ENCODE measurements at regions not wholly inside any gene's neighbourhood (a gene's known extent, or its start where the extent isn't known, plus 50 kb on each side); places are given as distances from the start of the nearest gene placed in this dataset.

GRCh38 chr6:71383476-71383875, 94.9 kb downstream of the OGFRL1 start:
- Histone ChIP-seq H3K36me3 (ENCODE audit: control insufficient read depth in 3 of 3, insufficient read depth in 2 of 3, low read depth in 1 of 3, low read length in 3 of 3) (peaks cover 0 to 4% (median 0%) of the 10 kb centered on the region in 3 donors), H3K9me3 (ENCODE audit: control insufficient read depth in 2 of 2, insufficient read depth in 1 of 2, low read depth in 1 of 2, low read length in 1 of 2) (no peaks in the 10 kb centered on the region), H3K27me3 (ENCODE audit: control insufficient read depth in 3 of 3, insufficient read depth in 3 of 3, low read length in 3 of 3) (no peaks in the 10 kb centered on the region), H3K27ac (ENCODE audit: low read depth in 1 of 3, low read length in 2 of 3) (peak overlapping the region in 1 of 3 donors; percentile 27), H3K4me3 (ENCODE audit: low read depth in 1 of 3, low read length in 3 of 3) (no peak overlapping the region), H3K4me1 (ENCODE audit: control insufficient read depth in 3 of 3, insufficient read depth in 2 of 3, low read depth in 1 of 3, low read length in 2 of 3) (peaks cover 0 to 12% (median 0%) of the 10 kb centered on the region in 3 donors)
- DNase-seq (no peak), FAIRE-seq (no peak)
- 71 to 78% (median 78%) methylated on average over 4 of the region's 4 CpGs for WGBS, 3 donors

- Histone ChIP-seq H3K36me3 (ENCODE audit: control insufficient read depth in 3 of 3, insufficient read depth in 2 of 3, low read depth in 1 of 3, low read length in 3 of 3) (peaks cover 0 to 4% (median 0%) of the 10 kb centered on the region in 3 donors), H3K27ac (ENCODE audit: low read depth in 1 of 3, low read length in 2 of 3) (no peak overlapping the region), H3K4me1 (ENCODE audit: control insufficient read depth in 3 of 3, insufficient read depth in 2 of 3, low read depth in 1 of 3, low read length in 2 of 3) (peaks cover 0 to 15% (median 0%) of the 10 kb centered on the region in 3 donors), H3K4me3 (ENCODE audit: low read depth in 1 of 3, low read length in 3 of 3) (no peak overlapping the region), H3K27me3 (ENCODE audit: control insufficient read depth in 3 of 3, insufficient read depth in 3 of 3, low read length in 3 of 3) (no peaks in the 10 kb centered on the region), H3K9me3 (ENCODE audit: control insufficient read depth in 2 of 2, insufficient read depth in 1 of 2, low read depth in 1 of 2, low read length in 1 of 2) (no peaks in the 10 kb centered on the region)
- FAIRE-seq: no peak
- peak in 1 of 2 donors; percentile 56 for DNase-seq
- WGBS, 3 donors: 38 to 45% (median 39%) methylated on average over 5 of the region's 5 CpGs
These were observed 95.4 kb downstream of the OGFRL1 start for GRCh38 chr6:71383901-71384489.

- H3K4me3 ChIP-seq (ENCODE audit: low read depth in 1 of 3, low read length in 3 of 3): no peak overlapping the region
- DNase-seq (peak in 1 of 2 donors; percentile 52), FAIRE-seq (no peak)
- WGBS, 3 donors: 11 to 61% (median 53%) methylated on average over 1 of the region's 1 CpG
- H3K27ac ChIP-seq (ENCODE audit: low read depth in 1 of 3, low read length in 2 of 3): peak overlapping the region in 1 of 3 donors; percentile 47
- no peaks in the 10 kb centered on the region for H3K9me3 ChIP-seq (ENCODE audit: control insufficient read depth in 2 of 2, insufficient read depth in 1 of 2, low read depth in 1 of 2, low read length in 1 of 2)
- H3K36me3 ChIP-seq (ENCODE audit: control insufficient read depth in 3 of 3, insufficient read depth in 2 of 3, low read depth in 1 of 3, low read length in 3 of 3): peaks cover 0 to 4% (median 0%) of the 10 kb centered on the region in 3 donors
- H3K27me3 ChIP-seq (ENCODE audit: control insufficient read depth in 3 of 3, insufficient read depth in 3 of 3, low read length in 3 of 3): no peaks in the 10 kb centered on the region
- peaks cover 0 to 21% (median 0%) of the 10 kb centered on the region in 3 donors for H3K4me1 ChIP-seq (ENCODE audit: control insufficient read depth in 3 of 3, insufficient read depth in 2 of 3, low read depth in 1 of 3, low read length in 2 of 3)
These were observed 96.7 kb downstream of the OGFRL1 start for GRCh38 chr6:71385111-71385822.

GRCh38 chr6:71386215-71386614, 97.6 kb downstream of the OGFRL1 start:
- Histone ChIP-seq H3K27ac (ENCODE audit: low read depth in 1 of 3, low read length in 2 of 3) (no peak overlapping the region), H3K4me1 (ENCODE audit: control insufficient read depth in 3 of 3, insufficient read depth in 2 of 3, low read depth in 1 of 3, low read length in 2 of 3) (peaks cover 0 to 21% (median 0%) of the 10 kb centered on the region in 3 donors)
- peak; percentile 39 for FAIRE-seq

GRCh38 chr6:71387179-71387578, 98.6 kb downstream of the OGFRL1 start:
- peaks cover 0 to 21% (median 0%) of the 10 kb centered on the region in 3 donors for H3K4me1 ChIP-seq (ENCODE audit: control insufficient read depth in 3 of 3, insufficient read depth in 2 of 3, low read depth in 1 of 3, low read length in 2 of 3)
- peaks cover 0 to 4% (median 0%) of the 10 kb centered on the region in 3 donors for H3K36me3 ChIP-seq (ENCODE audit: control insufficient read depth in 3 of 3, insufficient read depth in 2 of 3, low read depth in 1 of 3, low read length in 3 of 3)
- H3K4me3 ChIP-seq (ENCODE audit: low read depth in 1 of 3, low read length in 3 of 3): no peak overlapping the region
- FAIRE-seq (no peak), DNase-seq (no peak)
- H3K27me3 ChIP-seq (ENCODE audit: control insufficient read depth in 3 of 3, insufficient read depth in 3 of 3, low read length in 3 of 3): no peaks in the 10 kb centered on the region
- H3K27ac ChIP-seq (ENCODE audit: low read depth in 1 of 3, low read length in 2 of 3): no peak overlapping the region
- no peaks in the 10 kb centered on the region for H3K9me3 ChIP-seq (ENCODE audit: control insufficient read depth in 2 of 2, insufficient read depth in 1 of 2, low read depth in 1 of 2, low read length in 1 of 2)

More at GRCh38 chr6:71386215-71386614, 97.6 kb downstream of the OGFRL1 start:
- no peaks in the 10 kb centered on the region for H3K27me3 ChIP-seq (ENCODE audit: control insufficient read depth in 3 of 3, insufficient read depth in 3 of 3, low read length in 3 of 3)
- 56 to 74% (median 58%) methylated on average over 4 of the region's 4 CpGs for WGBS, 3 donors
- DNase-seq: no peak
- H3K4me3 ChIP-seq (ENCODE audit: low read depth in 1 of 3, low read length in 3 of 3): no peak overlapping the region
- no peaks in the 10 kb centered on the region for H3K9me3 ChIP-seq (ENCODE audit: control insufficient read depth in 2 of 2, insufficient read depth in 1 of 2, low read depth in 1 of 2, low read length in 1 of 2)
- peaks cover 0 to 4% (median 0%) of the 10 kb centered on the region in 3 donors for H3K36me3 ChIP-seq (ENCODE audit: control insufficient read depth in 3 of 3, insufficient read depth in 2 of 3, low read depth in 1 of 3, low read length in 3 of 3)

GRCh38 chr6:71388068-71388744, 99.6 kb downstream of the OGFRL1 start:
- WGBS, 3 donors: 81 to 93% (median 84%) methylated on average over 1 of the region's 1 CpG
- peak overlapping the region in 1 of 3 donors; percentile 57 for H3K27ac ChIP-seq (ENCODE audit: low read depth in 1 of 3, low read length in 2 of 3)

GRCh38 chr6:71388856-71389527, 100.4 kb downstream of the OGFRL1 start:
- Histone ChIP-seq H3K4me1 (ENCODE audit: control insufficient read depth in 3 of 3, insufficient read depth in 2 of 3, low read depth in 1 of 3, low read length in 2 of 3) (peaks cover 0 to 20% (median 3%) of the 10 kb centered on the region in 3 donors), H3K27ac (ENCODE audit: low read depth in 1 of 3, low read length in 2 of 3) (peak overlapping the region in 1 of 3 donors; percentile 57), H3K4me3 (ENCODE audit: low read depth in 1 of 3, low read length in 3 of 3) (no peak overlapping the region), H3K27me3 (ENCODE audit: control insufficient read depth in 3 of 3, insufficient read depth in 3 of 3, low read length in 3 of 3) (no peaks in the 10 kb centered on the region), H3K36me3 (ENCODE audit: control insufficient read depth in 3 of 3, insufficient read depth in 2 of 3, low read depth in 1 of 3, low read length in 3 of 3) (no peaks in the 10 kb centered on the region), H3K9me3 (ENCODE audit: control insufficient read depth in 2 of 2, insufficient read depth in 1 of 2, low read depth in 1 of 2, low read length in 1 of 2) (no peaks in the 10 kb centered on the region)
- DNase-seq (peak; percentile 21 to 70), FAIRE-seq (no peak)
- WGBS, 3 donors: 38 to 56% (median 41%) methylated on average over 4 of the region's 4 CpGs

More at GRCh38 chr6:71388068-71388744, 99.6 kb downstream of the OGFRL1 start:
- DNase-seq (no peak), FAIRE-seq (no peak)
- peaks cover 0 to 4% (median 0%) of the 10 kb centered on the region in 3 donors for H3K36me3 ChIP-seq (ENCODE audit: control insufficient read depth in 3 of 3, insufficient read depth in 2 of 3, low read depth in 1 of 3, low read length in 3 of 3)
- no peaks in the 10 kb centered on the region for H3K9me3 ChIP-seq (ENCODE audit: control insufficient read depth in 2 of 2, insufficient read depth in 1 of 2, low read depth in 1 of 2, low read length in 1 of 2)
- H3K4me3 ChIP-seq (ENCODE audit: low read depth in 1 of 3, low read length in 3 of 3): no peak overlapping the region
- H3K4me1 ChIP-seq (ENCODE audit: control insufficient read depth in 3 of 3, insufficient read depth in 2 of 3, low read depth in 1 of 3, low read length in 2 of 3): peaks cover 0 to 21% (median 3%) of the 10 kb centered on the region in 3 donors
- H3K27me3 ChIP-seq (ENCODE audit: control insufficient read depth in 3 of 3, insufficient read depth in 3 of 3, low read length in 3 of 3): no peaks in the 10 kb centered on the region

- H3K4me3 ChIP-seq (ENCODE audit: low read depth in 1 of 3, low read length in 3 of 3): no peak overlapping the region
- DNase-seq: no peak
- peaks cover 0 to 13% (median 6%) of the 10 kb centered on the region in 3 donors for H3K4me1 ChIP-seq (ENCODE audit: control insufficient read depth in 3 of 3, insufficient read depth in 2 of 3, low read depth in 1 of 3, low read length in 2 of 3)
- 90 to 95% (median 91%) methylated on average over 1 of the region's 1 CpG for WGBS, 3 donors
- FAIRE-seq: no peak
- H3K9me3 ChIP-seq (ENCODE audit: control insufficient read depth in 2 of 2, insufficient read depth in 1 of 2, low read depth in 1 of 2, low read length in 1 of 2): no peaks in the 10 kb centered on the region
- H3K27me3 ChIP-seq (ENCODE audit: control insufficient read depth in 3 of 3, insufficient read depth in 3 of 3, low read length in 3 of 3): no peaks in the 10 kb centered on the region
- no peak overlapping the region for H3K27ac ChIP-seq (ENCODE audit: low read depth in 1 of 3, low read length in 2 of 3)
- H3K36me3 ChIP-seq (ENCODE audit: control insufficient read depth in 3 of 3, insufficient read depth in 2 of 3, low read depth in 1 of 3, low read length in 3 of 3): no peaks in the 10 kb centered on the region
These were observed 102.5 kb downstream of the OGFRL1 start for GRCh38 chr6:71391126-71391525.
